ENCODE measurements at regions not wholly inside any gene's neighbourhood (a gene's known extent, or its start where the extent isn't known, plus 50 kb on each side); places are given as distances from the start of the nearest gene placed in this dataset.

- TF ChIP-seq CTCF (conservative IDR thresholded peaks at IDR 0.05 in 1 of 2, IDR thresholded peaks at IDR 0.05 in 1 of 2; ENCODE audit: low read depth in 1 of 2, low read length in 2 of 2): no peak
- TF ChIP-seq EZH2 (IDR thresholded peaks at IDR 0.05; ENCODE audit: low read length, missing control alignments): no peak
Measured at GRCh38 chr12:114767084-114767760, 83.2 kb upstream of the TBX3 start.

All from fibroblast of lung (primary cell).